T-cell (primary cell): ENCODE measurements at regions not wholly inside any gene's neighbourhood (a gene's known extent, or its start where the extent isn't known, plus 50 kb on each side); places are given as distances from the start of the nearest gene placed in this dataset.

Experiments
- ATAC-seq, 4 experiments: fragments of 200-7000 bp in 3 of 4; fragments of 150-1000 bp in 1 of 4; cut with Tn5 transposase; replicated peaks in 1 of 4; 1 replicate in 3 of 4; 2 replicates in 1 of 4; pipeline ENCODE4 v1.10.0; 2021; ENCODE audit warnings: moderate library complexity in 3 of 4, mild to moderate bottlenecking in 2 of 4, moderate number of reproducible peaks in 1 of 4
- CTCF ChIA-PET, 2 donors: fragments of 300-600 bp; sonication (Branson Sonifier 250); formaldehyde crosslinking; loops; one replicate each; lab custom pipeline; 2022; ENCODE audit warnings: antibody characterized with exemption in 2 of 2; lab: Charles Lee
- POLR2A ChIA-PET, 2 donors: fragments of 300-600 bp; sonication (Branson Sonifier 250); formaldehyde crosslinking; loops; one replicate each; lab custom pipeline; 2022; ENCODE audit warnings: antibody characterized with exemption in 2 of 2; lab: Charles Lee
- DNase-seq, 35 experiments: peaks; one replicate each; pipeline versions ENCODE4 v3.0.0 to v3.0.0-alpha.2; 2013 to 2023
- H3K27ac ChIP-seq: one replicate; pipeline ENCODE4 v1.5.1; 2013; ENCODE audit warnings: low read length
- H3K27me3 ChIP-seq, 2 experiments: replicated peaks in 1 of 2; 1 replicate in 1 of 2; 2 replicates in 1 of 2; pipeline versions ENCODE4 v1.6.1 to v1.7.0; 2013; ENCODE audit warnings: low read length in 1 of 2, mixed read lengths in 1 of 2; ENCODE audit not compliant: control insufficient read depth in 2 of 2, insufficient read depth in 2 of 2; ENCODE audit errors: extremely low read depth in 1 of 2
- H3K36me3 ChIP-seq, 2 donors: 1 replicate in 1 of 2; 2 replicates in 1 of 2; pipeline versions ENCODE4 v1.6.1 to v1.7.0; 2013; ENCODE audit warnings: low read length in 1 of 2; ENCODE audit not compliant: control insufficient read depth in 2 of 2, insufficient read depth in 1 of 2; ENCODE audit errors: extremely low read depth in 1 of 2
- H3K4me1 ChIP-seq, 2 experiments: 1 replicate in 1 of 2; 2 replicates in 1 of 2; pipeline versions ENCODE4 v1.6.1 to v1.7.0; 2013; ENCODE audit warnings: low read length in 2 of 2, mixed read lengths in 1 of 2; ENCODE audit not compliant: insufficient read depth in 2 of 2, control insufficient read depth in 1 of 2; ENCODE audit errors: extremely low read depth in 1 of 2
- H3K4me3 ChIP-seq, 2 donors: 1 replicate in 1 of 2; 2 replicates in 1 of 2; pipeline versions ENCODE4 v1.5.1 to v1.7.0; 2013; ENCODE audit warnings: mild to moderate bottlenecking in 2 of 2, low read length in 1 of 2, moderate library complexity in 1 of 2; ENCODE audit not compliant: control insufficient read depth in 1 of 2; ENCODE audit errors: extremely low read depth in 1 of 2
- H3K9me3 ChIP-seq: 2 replicates; pipeline ENCODE4 v1.7.0; 2013
- H3K27ac Mint-ChIP-seq, 2 donors: one replicate each; pipeline ENCODE4 v1.8.0; 2020 to 2021; ENCODE audit warnings: mild to moderate bottlenecking in 2 of 2, mixed read lengths in 2 of 2
- H3K27me3 Mint-ChIP-seq, 2 donors: one replicate each; pipeline ENCODE4 v1.8.0; 2021 to 2022; ENCODE audit warnings: mixed read lengths in 2 of 2
- H3K36me3 Mint-ChIP-seq: one replicate; pipeline ENCODE4 v1.8.0; 2021; ENCODE audit warnings: mixed read lengths
- H3K4me1 Mint-ChIP-seq, 3 donors: one replicate each; pipeline ENCODE4 v1.8.0; 2020 to 2022; ENCODE audit warnings: mixed read lengths in 3 of 3, mild to moderate bottlenecking in 1 of 3
- H3K4me3 Mint-ChIP-seq, 3 donors: one replicate each; pipeline ENCODE4 v1.8.0; 2020 to 2022; ENCODE audit warnings: mild to moderate bottlenecking in 3 of 3, mixed read lengths in 3 of 3, moderate library complexity in 3 of 3
- H3K9me3 Mint-ChIP-seq, 3 donors: one replicate each; pipeline ENCODE4 v1.8.0; 2020 to 2022; ENCODE audit warnings: mixed read lengths in 3 of 3
- WGBS: methylation state at CpG from one replicate; pipeline ENCODE4 v1.1.5; 2013; ENCODE audit warnings: missing lambda C conversion rate; ENCODE audit not compliant: insufficient coverage; 5-methylcytosine and 5-hydroxymethylcytosine counted together

- Histone ChIP-seq H3K4me1 (no peaks in the 10 kb centered on the region), H3K27me3 (no peaks in the 10 kb centered on the region), H3K9me3 (no peaks in the 10 kb centered on the region), H3K36me3 (no peaks in the 10 kb centered on the region), H3K27ac (no peak overlapping the region), H3K4me3 (no peak overlapping the region)
- Mint-ChIP-seq H3K27me3 (no peaks in the 10 kb centered on the region), H3K4me3 (no peak overlapping the region), H3K9me3 (no peaks in the 10 kb centered on the region), H3K36me3 (peaks cover 22% of the 10 kb centered on the region), H3K4me1 (peaks cover 0 to 3% (median 0%) of the 10 kb centered on the region in 3 donors), H3K27ac (no peak overlapping the region)
- no peak for ATAC-seq
- WGBS, result 91% methylated on average over 9 of the region's 11 CpGs
- CTCF ChIA-PET, result no interaction called here
- POLR2A ChIA-PET, result no interaction called here
- no peak for DNase-seq
These were observed 105.3 kb upstream of the SMURF2 start for GRCh38 chr17:64767269-64767997.

- ChIA-PET CTCF (no interaction called here), POLR2A (no interaction called here)
- H3K27me3 Mint-ChIP-seq, result no peaks in the 10 kb centered on the region
- H3K36me3 ChIP-seq, result peaks cover 0 to 10% of the 10 kb centered on the region in 2 donors
- H3K27ac Mint-ChIP-seq, result no peak overlapping the region
- H3K4me1 ChIP-seq, result no peaks in the 10 kb centered on the region
- no peak overlapping the region for H3K27ac ChIP-seq
- no peaks in the 10 kb centered on the region for H3K27me3 ChIP-seq
- ATAC-seq, result no peak
- no peak overlapping the region for H3K4me3 ChIP-seq
- WGBS, result 94% methylated on average over 7 of the region's 7 CpGs
- peaks cover 35% of the 10 kb centered on the region for H3K36me3 Mint-ChIP-seq
- H3K9me3 Mint-ChIP-seq, result no peaks in the 10 kb centered on the region
- H3K9me3 ChIP-seq, result no peaks in the 10 kb centered on the region
- DNase-seq, result no peak
- H3K4me3 Mint-ChIP-seq, result no peak overlapping the region
- peaks cover 0 to 3% (median 0%) of the 10 kb centered on the region in 3 donors for H3K4me1 Mint-ChIP-seq
These were observed 103.2 kb upstream of the SMURF2 start for GRCh38 chr17:64765191-64765889.

GRCh38 chr17:64750891-64751677, 89.0 kb upstream of the SMURF2 start:
- Mint-ChIP-seq H3K4me1 (no peaks in the 10 kb centered on the region), H3K36me3 (peaks cover 51% of the 10 kb centered on the region), H3K27ac (no peak overlapping the region), H3K9me3 (no peaks in the 10 kb centered on the region), H3K4me3 (no peak overlapping the region), H3K27me3 (no peaks in the 10 kb centered on the region)
- ChIA-PET CTCF (no interaction called here), POLR2A (no interaction called here)
- no peaks in the 10 kb centered on the region for H3K4me1 ChIP-seq
- no peaks in the 10 kb centered on the region for H3K27me3 ChIP-seq
- 96% methylated on average over 4 of the region's 14 CpGs for WGBS
- H3K4me3 ChIP-seq, result no peak overlapping the region
- no peak overlapping the region for H3K27ac ChIP-seq
- H3K9me3 ChIP-seq, result no peaks in the 10 kb centered on the region
- ATAC-seq (no peak), DNase-seq (no peak)
- H3K36me3 ChIP-seq, result peaks cover 9 to 37% of the 10 kb centered on the region in 2 donors

GRCh38 chr17:64750478-64750877, 88.4 kb upstream of the SMURF2 start:
- Histone ChIP-seq H3K27ac (no peak overlapping the region), H3K4me1 (no peaks in the 10 kb centered on the region), H3K27me3 (no peaks in the 10 kb centered on the region), H3K4me3 (no peak overlapping the region), H3K36me3 (peaks cover 9 to 34% of the 10 kb centered on the region in 2 donors), H3K9me3 (no peaks in the 10 kb centered on the region)
- Mint-ChIP-seq H3K27me3 (no peaks in the 10 kb centered on the region), H3K9me3 (no peaks in the 10 kb centered on the region), H3K4me1 (no peaks in the 10 kb centered on the region), H3K36me3 (peaks cover 48% of the 10 kb centered on the region), H3K4me3 (no peak overlapping the region), H3K27ac (no peak overlapping the region)
- ATAC-seq, result no peak
- ChIA-PET POLR2A (no interaction called here), CTCF (no interaction called here)
- DNase-seq, result no peak
- WGBS, result 97% methylated on average over 7 of the region's 9 CpGs

- H3K36me3 ChIP-seq, result peaks cover 9 to 27% of the 10 kb centered on the region in 2 donors
- CTCF ChIA-PET, result no interaction called here
- Mint-ChIP-seq H3K36me3 (peaks cover 42% of the 10 kb centered on the region), H3K9me3 (no peaks in the 10 kb centered on the region), H3K27me3 (no peaks in the 10 kb centered on the region), H3K27ac (no peak overlapping the region), H3K4me3 (no peak overlapping the region), H3K4me1 (no peaks in the 10 kb centered on the region)
- DNase-seq (no peak), ATAC-seq (no peak)
- no peaks in the 10 kb centered on the region for H3K9me3 ChIP-seq
- H3K27ac ChIP-seq, result no peak overlapping the region
- H3K4me3 ChIP-seq, result no peak overlapping the region
- POLR2A ChIA-PET, result no interaction called here
- no peaks in the 10 kb centered on the region for H3K4me1 ChIP-seq
- H3K27me3 ChIP-seq, result no peaks in the 10 kb centered on the region
- WGBS, result 100% methylated on average over 1 of the region's 4 CpGs
These were observed 87.2 kb upstream of the SMURF2 start for GRCh38 chr17:64749306-64749705.

GRCh38 chr17:64747938-64748540, 85.9 kb upstream of the SMURF2 start:
- Mint-ChIP-seq H3K4me3 (no peak overlapping the region), H3K4me1 (no peaks in the 10 kb centered on the region), H3K27ac (no peak overlapping the region), H3K27me3 (no peaks in the 10 kb centered on the region), H3K36me3 (peaks cover 35% of the 10 kb centered on the region), H3K9me3 (no peaks in the 10 kb centered on the region)
- no peak overlapping the region for H3K4me3 ChIP-seq
- ATAC-seq, result no peak
- H3K9me3 ChIP-seq, result no peaks in the 10 kb centered on the region
- H3K27ac ChIP-seq, result no peak overlapping the region
- ChIA-PET CTCF (interaction anchor here in 1 of 2 donors (0.6 kb wide), 1 partner anchor 48 kb away, joined by 3 read pairs; no protein-coding TSS in a partner anchor), POLR2A (no interaction called here)
- no peaks in the 10 kb centered on the region for H3K4me1 ChIP-seq
- no peaks in the 10 kb centered on the region for H3K27me3 ChIP-seq
- 100% methylated on average over 2 of the region's 7 CpGs for WGBS
- DNase-seq, result no peak
- H3K36me3 ChIP-seq, result peaks cover 9 to 16% of the 10 kb centered on the region in 2 donors
